HepG2 (cell line): ENCODE measurements at regions not wholly inside any gene's neighbourhood (a gene's known extent, or its start where the extent isn't known, plus 50 kb on each side); places are given as distances from the start of the nearest gene placed in this dataset.
"Not testable (repeated sequence)": the region's sequence is repeated elsewhere in the genome, so short reads cannot be mapped to it uniquely, and the experiment has no call there.

Experiments
- ATAC-seq: fragments of 200-7000 bp; cut with Tn5 transposase; 3 replicates; pipeline ENCODE4 v1.9.1; 2020; ENCODE audit warnings: mild to moderate bottlenecking, moderate library complexity
- BruUV-seq: library from RNA; stranded (reverse); fragments of 400-500 nt; replicated peaks from 2 replicates; lab custom pipeline; 2021; lab: Mats Ljungman, UMichigan
- CTCF ChIA-PET: fragments of 300-600 bp; formaldehyde crosslinking; extraction: SDS; loops from one replicate; lab custom pipeline; 2021; ENCODE audit warnings: low total read pairs, inconsistent platforms, low intra/inter-chr PET ratio; lab: Yijun Ruan, JAX
- POLR2A ChIA-PET: fragments of 350-600 bp; sonication (Branson Sonifier 250); formaldehyde crosslinking; loops from one replicate; lab custom pipeline; 2020; ENCODE audit warnings: antibody characterized with exemption, inconsistent platforms; lab: Yijun Ruan, JAX
- DNase-seq: peaks from one replicate; pipeline ENCODE4 v3.0.0-alpha.2; 2015; ENCODE audit warnings: low spot score
- FAIRE-seq: peaks from 3 replicates; lab custom pipeline; 2011; peaks lifted over from hg19 to GRCh38; lab: Jason Lieb, UNC
- H2AFZ ChIP-seq: one replicate; pipeline ENCODE4 v1.6.1; 2011; ENCODE audit warnings: low read length, inconsistent platforms
- H3K27ac ChIP-seq: fragments of 300-600 bp; 3 replicates; pipeline ENCODE4 v1.8.0; 2011; ENCODE audit warnings: mixed run types, mild to moderate bottlenecking, mixed read lengths, low read length, inconsistent platforms; ENCODE audit not compliant: insufficient read depth; ENCODE audit errors: extremely low read length
- H3K27me3 ChIP-seq, 2 experiments: fragments of 200-600 bp in 1 of 2; 2 replicates in 1 of 2; 3 replicates in 1 of 2; pipeline versions ENCODE4 v1.6.0 to v1.8.0; 2011; ENCODE audit warnings: low read length in 2 of 2, mild to moderate bottlenecking in 2 of 2, moderate library complexity in 2 of 2, inconsistent platforms in 1 of 2; ENCODE audit not compliant: insufficient read depth in 2 of 2, control insufficient read depth in 1 of 2
- H3K36me3 ChIP-seq, 2 experiments: fragments of 200-600 bp in 1 of 2; replicated peaks in 1 of 2; 2 replicates in 1 of 2; 3 replicates in 1 of 2; pipeline versions ENCODE4 v1.5.1 to v1.8.0; 2011; ENCODE audit warnings: low read length in 2 of 2, inconsistent platforms in 1 of 2; ENCODE audit not compliant: insufficient read depth in 2 of 2, control insufficient read depth in 1 of 2
- H3K4me1 ChIP-seq: 2 replicates; pipeline ENCODE4 v1.5.1; 2012; ENCODE audit warnings: low read length, inconsistent platforms; ENCODE audit not compliant: insufficient read depth
- H3K4me2 ChIP-seq: 2 replicates; pipeline ENCODE4 v1.6.0; 2011; ENCODE audit warnings: low read depth, low read length, inconsistent platforms
- H3K4me3 ChIP-seq, 3 experiments: fragments of 200-600 bp in 1 of 3; sonication (generic), shearing (Covaris generic) in 1 of 3; replicated peaks in 1 of 3; 2 replicates each; pipeline ENCODE4 v1.5.1; 2011 to 2016; ENCODE audit warnings: low read length in 3 of 3, inconsistent platforms in 2 of 3, low read depth in 2 of 3, mild to moderate bottlenecking in 2 of 3, control low read depth in 1 of 3, mixed read lengths in 1 of 3; ENCODE audit not compliant: insufficient read depth in 1 of 3
- H3K79me2 ChIP-seq: one replicate; pipeline ENCODE4 v1.6.1; 2011; ENCODE audit warnings: low read length, inconsistent platforms; ENCODE audit not compliant: insufficient read depth
- H3K9ac ChIP-seq: 2 replicates; pipeline ENCODE4 v1.6.0; 2011; ENCODE audit warnings: mild to moderate bottlenecking, low read depth, low read length, inconsistent platforms; ENCODE audit not compliant: insufficient read depth
- H3K9me3 ChIP-seq: 2 replicates; pipeline ENCODE4 v1.5.1; 2012; ENCODE audit warnings: mild to moderate bottlenecking, low read length
- H4K20me1 ChIP-seq: 2 replicates; pipeline ENCODE4 v1.6.0; 2011; ENCODE audit warnings: inconsistent platforms, mild to moderate bottlenecking, low read length, moderate library complexity; ENCODE audit not compliant: insufficient read depth
- RARG ChIP-seq: sonication (generic); formaldehyde crosslinking; IDR thresholded peaks from 2 replicates; pipeline ENCODE4 v1.4.0; 2020; ENCODE audit warnings: low read depth, mild to moderate bottlenecking, missing genetic modification reagents
- WGBS: methylation state at CpG from one replicate; pipeline ENCODE4 v1.1.6; 2017; ENCODE audit warnings: low lambda C conversion rate; 5-methylcytosine and 5-hydroxymethylcytosine counted together
- in situ Hi-C: cut with HindIII; loops from 2 replicates; pipeline ENCODE4 v1.10.0; 2017; ENCODE audit warnings: low pct_unique_long_range_greater_than_20kb; ENCODE audit not compliant: extremely low pct_ligation_motif_present
- intact Hi-C: fragments of 100-400 bp; cut with micrococcal nuclease; formaldehyde crosslinking; loops from one replicate; pipeline ENCODE4 v1.10.0; 2022; ENCODE audit not compliant: unreplicated experiment
- TF ChIP-seq, protein P1 (sequence below): sonication (generic); formaldehyde crosslinking; IDR thresholded peaks from 2 replicates; pipeline ENCODE4 v1.4.0; 2020; ENCODE audit warnings: missing genetic modification reagents

DNA sequence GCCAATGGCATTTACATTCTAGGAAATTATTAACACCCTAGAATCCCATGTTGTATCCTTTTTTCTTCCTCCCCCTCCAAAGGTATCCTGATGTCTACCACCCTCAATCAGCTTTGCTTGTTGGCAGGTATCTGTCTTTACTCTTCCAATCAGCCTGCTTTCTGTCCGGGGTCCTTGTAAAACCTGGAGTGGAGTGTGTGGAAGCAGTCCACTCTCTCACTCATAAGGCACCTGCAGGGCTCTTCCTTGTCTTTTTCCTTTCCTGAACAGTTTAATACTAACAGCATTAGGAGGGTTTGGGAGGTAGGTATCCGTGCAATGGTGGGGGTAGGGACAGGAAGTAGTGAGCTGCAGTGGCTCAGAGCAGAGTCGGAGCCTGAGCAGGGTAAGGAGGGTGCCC is 193.4 kb downstream of the BARX2 start:
- TF ChIP-seq, protein P1, sequence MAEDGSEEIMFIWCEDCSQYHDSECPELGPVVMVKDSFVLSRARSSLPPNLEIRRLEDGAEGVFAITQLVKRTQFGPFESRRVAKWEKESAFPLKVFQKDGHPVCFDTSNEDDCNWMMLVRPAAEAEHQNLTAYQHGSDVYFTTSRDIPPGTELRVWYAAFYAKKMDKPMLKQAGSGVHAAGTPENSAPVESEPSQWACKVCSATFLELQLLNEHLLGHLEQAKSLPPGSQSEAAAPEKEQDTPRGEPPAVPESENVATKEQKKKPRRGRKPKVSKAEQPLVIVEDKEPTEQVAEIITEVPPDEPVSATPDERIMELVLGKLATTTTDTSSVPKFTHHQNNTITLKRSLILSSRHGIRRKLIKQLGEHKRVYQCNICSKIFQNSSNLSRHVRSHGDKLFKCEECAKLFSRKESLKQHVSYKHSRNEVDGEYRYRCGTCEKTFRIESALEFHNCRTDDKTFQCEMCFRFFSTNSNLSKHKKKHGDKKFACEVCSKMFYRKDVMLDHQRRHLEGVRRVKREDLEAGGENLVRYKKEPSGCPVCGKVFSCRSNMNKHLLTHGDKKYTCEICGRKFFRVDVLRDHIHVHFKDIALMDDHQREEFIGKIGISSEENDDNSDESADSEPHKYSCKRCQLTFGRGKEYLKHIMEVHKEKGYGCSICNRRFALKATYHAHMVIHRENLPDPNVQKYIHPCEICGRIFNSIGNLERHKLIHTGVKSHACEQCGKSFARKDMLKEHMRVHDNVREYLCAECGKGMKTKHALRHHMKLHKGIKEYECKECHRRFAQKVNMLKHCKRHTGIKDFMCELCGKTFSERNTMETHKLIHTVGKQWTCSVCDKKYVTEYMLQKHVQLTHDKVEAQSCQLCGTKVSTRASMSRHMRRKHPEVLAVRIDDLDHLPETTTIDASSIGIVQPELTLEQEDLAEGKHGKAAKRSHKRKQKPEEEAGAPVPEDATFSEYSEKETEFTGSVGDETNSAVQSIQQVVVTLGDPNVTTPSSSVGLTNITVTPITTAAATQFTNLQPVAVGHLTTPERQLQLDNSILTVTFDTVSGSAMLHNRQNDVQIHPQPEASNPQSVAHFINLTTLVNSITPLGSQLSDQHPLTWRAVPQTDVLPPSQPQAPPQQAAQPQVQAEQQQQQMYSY (CRISPR knock-in tag): peak; percentile 60
- no peak for TF ChIP-seq RARG (CRISPR knock-in tag)
- Histone ChIP-seq H3K9ac (no peak overlapping the region), H4K20me1 (no peaks in the 10 kb centered on the region), H3K27me3 (peaks cover 2 to 6% of the 10 kb centered on the region in 2 experiments; a peak in 2 of 5 replicates), H3K4me3 (no peak overlapping the region), H3K9me3 (peaks cover 6% of the 10 kb centered on the region; the same call in 1 of the 2 replicates), H3K36me3 (no peaks in the 10 kb centered on the region), H3K4me2 (no peak overlapping the region), H3K27ac (no peak overlapping the region), H3K79me2 (no peaks in the 10 kb centered on the region), H2AFZ (no peak overlapping the region), H3K4me1 (no peaks in the 10 kb centered on the region)
- no peak for DNase-seq
- no TSS peak for BruUV-seq
- FAIRE-seq: no peak
- in situ Hi-C loops: no loop called here
- no peak for ATAC-seq
- 14% methylated on average over 3 of the region's 3 CpGs for WGBS
- intact Hi-C loops: no loop called here
- ChIA-PET CTCF (no interaction called here), POLR2A (no interaction called here)

DNA sequence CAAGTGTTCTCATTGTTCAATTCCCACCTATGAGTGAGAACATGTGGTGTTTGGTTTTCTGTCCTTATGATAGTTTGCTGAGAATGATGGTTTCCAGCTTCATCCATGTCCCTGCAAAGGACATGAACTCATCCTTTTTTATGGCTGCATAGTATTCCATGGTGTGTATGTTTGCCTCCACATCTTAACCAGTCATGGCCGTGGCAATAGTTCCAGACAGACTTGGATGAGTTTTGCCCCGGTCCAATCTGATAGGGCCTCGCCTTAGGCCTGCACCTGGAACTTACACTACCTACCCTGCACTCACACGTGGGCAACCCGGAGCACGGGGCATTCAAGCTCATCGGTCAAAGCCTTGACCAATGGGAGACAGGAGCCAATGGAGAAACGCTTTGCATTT is 197.0 kb downstream of the BARX2 start:
- H4K20me1 ChIP-seq, in situ Hi-C loops, H3K9ac ChIP-seq, H3K4me2 ChIP-seq, H3K4me1 ChIP-seq, H3K9me3 ChIP-seq, BruUV-seq, POLR2A ChIA-PET, H3K4me3 ChIP-seq, ATAC-seq, H3K27ac ChIP-seq, H3K36me3 ChIP-seq, DNase-seq, H2AFZ ChIP-seq, H3K79me2 ChIP-seq, CTCF ChIA-PET, FAIRE-seq, H3K27me3 ChIP-seq: not testable (repeated sequence)
- intact Hi-C loops: loop anchor here (2.0 kb wide), 1 partner anchor 196 kb away; no protein-coding TSS in a partner anchor
- 14% methylated on average over 7 of the region's 8 CpGs for WGBS
